ENCODE measurements at regions not wholly inside any gene's neighbourhood (a gene's known extent, or its start where the extent isn't known, plus 50 kb on each side); places are given as distances from the start of the nearest gene placed in this dataset.

DNA sequence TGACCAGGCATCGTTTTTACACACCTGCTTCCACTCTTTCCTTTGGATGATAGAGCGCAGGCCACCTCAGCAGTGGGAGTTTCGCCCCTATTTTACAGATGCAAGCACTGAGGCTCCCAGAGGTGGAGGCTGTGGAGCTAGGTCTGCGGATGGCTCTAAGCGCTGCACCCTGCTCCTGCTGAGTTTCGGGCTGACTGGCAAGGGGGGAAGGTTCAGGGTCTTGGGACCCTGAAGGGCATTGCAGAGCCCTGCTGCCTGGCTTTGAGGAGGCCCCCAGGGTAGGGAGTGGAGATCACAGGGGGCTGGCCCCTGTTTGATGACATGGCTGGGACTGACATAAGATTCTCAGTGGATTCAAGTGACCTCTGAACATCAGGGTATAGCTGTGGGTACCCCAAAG, 62.8 kb upstream of the NKX1-1 start:
- DNase-seq, result no peak
- peaks cover 42% of the 10 kb centered on the region for H3K27me3 ChIP-seq (ENCODE audit: control insufficient read depth, insufficient read depth, low read length)
- 86% methylated on average over 6 of the region's 6 CpGs for WGBS (ENCODE audit: insufficient coverage)

GRCh38 chr4:1467581-1468458, 61.6 kb upstream of the NKX1-1 start:
- H3K4me1 ChIP-seq (ENCODE audit: control insufficient read depth, insufficient read depth, low read length), result peaks cover 8% of the 10 kb centered on the region
- no peaks in the 10 kb centered on the region for H3K36me3 ChIP-seq (ENCODE audit: control insufficient read depth, insufficient read depth, low read length)
- H3K4me3 ChIP-seq (ENCODE audit: low read length), result no peak overlapping the region
- H3K27me3 ChIP-seq (ENCODE audit: control insufficient read depth, insufficient read depth, low read length), result peaks cover 46% of the 10 kb centered on the region
- no peak for DNase-seq
- WGBS (ENCODE audit: insufficient coverage), result 96% methylated on average over 6 of the region's 6 CpGs
- H3K27ac ChIP-seq (ENCODE audit: low read length), result no peak overlapping the region
- no peaks in the 10 kb centered on the region for H3K9me3 ChIP-seq (replicated peaks; ENCODE audit: control insufficient read depth, low read depth, low read length)

More for the DNA sequence above, 62.8 kb upstream of the NKX1-1 start:
- H3K9me3 ChIP-seq (replicated peaks; ENCODE audit: control insufficient read depth, low read depth, low read length), result no peaks in the 10 kb centered on the region
- no peaks in the 10 kb centered on the region for H3K36me3 ChIP-seq (ENCODE audit: control insufficient read depth, insufficient read depth, low read length)
- no peak overlapping the region for H3K27ac ChIP-seq (ENCODE audit: low read length)
- H3K4me1 ChIP-seq (ENCODE audit: control insufficient read depth, insufficient read depth, low read length), result no peaks in the 10 kb centered on the region
- H3K4me3 ChIP-seq (ENCODE audit: low read length), result no peak overlapping the region

DNA sequence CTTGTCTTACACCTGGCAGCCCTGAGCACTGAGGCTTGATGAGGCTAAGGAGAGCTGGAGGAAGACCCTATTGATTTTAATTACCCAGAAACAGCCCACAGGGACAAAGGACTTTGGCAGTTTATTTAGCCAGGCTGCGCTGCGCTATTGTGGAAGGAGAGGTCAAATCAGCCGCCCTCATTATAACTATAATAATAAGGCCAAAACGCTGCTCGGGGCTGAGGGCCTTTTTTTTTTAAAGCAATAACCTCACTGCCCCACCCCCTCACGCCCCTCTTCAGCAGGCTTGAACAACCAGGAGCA, 60.6 kb upstream of the NKX1-1 start:
- WGBS (ENCODE audit: insufficient coverage), result no CpG with 5 or more reads among the region's 6 CpGs
- no peak for DNase-seq
- peaks cover 47% of the 10 kb centered on the region for H3K27me3 ChIP-seq (ENCODE audit: control insufficient read depth, insufficient read depth, low read length)
- no peak overlapping the region for H3K27ac ChIP-seq (ENCODE audit: low read length)
- H3K4me1 ChIP-seq (ENCODE audit: control insufficient read depth, insufficient read depth, low read length), result peaks cover 12% of the 10 kb centered on the region
- no peaks in the 10 kb centered on the region for H3K9me3 ChIP-seq (replicated peaks; ENCODE audit: control insufficient read depth, low read depth, low read length)
- H3K4me3 ChIP-seq (ENCODE audit: low read length), result no peak overlapping the region
- no peaks in the 10 kb centered on the region for H3K36me3 ChIP-seq (ENCODE audit: control insufficient read depth, insufficient read depth, low read length)

DNA sequence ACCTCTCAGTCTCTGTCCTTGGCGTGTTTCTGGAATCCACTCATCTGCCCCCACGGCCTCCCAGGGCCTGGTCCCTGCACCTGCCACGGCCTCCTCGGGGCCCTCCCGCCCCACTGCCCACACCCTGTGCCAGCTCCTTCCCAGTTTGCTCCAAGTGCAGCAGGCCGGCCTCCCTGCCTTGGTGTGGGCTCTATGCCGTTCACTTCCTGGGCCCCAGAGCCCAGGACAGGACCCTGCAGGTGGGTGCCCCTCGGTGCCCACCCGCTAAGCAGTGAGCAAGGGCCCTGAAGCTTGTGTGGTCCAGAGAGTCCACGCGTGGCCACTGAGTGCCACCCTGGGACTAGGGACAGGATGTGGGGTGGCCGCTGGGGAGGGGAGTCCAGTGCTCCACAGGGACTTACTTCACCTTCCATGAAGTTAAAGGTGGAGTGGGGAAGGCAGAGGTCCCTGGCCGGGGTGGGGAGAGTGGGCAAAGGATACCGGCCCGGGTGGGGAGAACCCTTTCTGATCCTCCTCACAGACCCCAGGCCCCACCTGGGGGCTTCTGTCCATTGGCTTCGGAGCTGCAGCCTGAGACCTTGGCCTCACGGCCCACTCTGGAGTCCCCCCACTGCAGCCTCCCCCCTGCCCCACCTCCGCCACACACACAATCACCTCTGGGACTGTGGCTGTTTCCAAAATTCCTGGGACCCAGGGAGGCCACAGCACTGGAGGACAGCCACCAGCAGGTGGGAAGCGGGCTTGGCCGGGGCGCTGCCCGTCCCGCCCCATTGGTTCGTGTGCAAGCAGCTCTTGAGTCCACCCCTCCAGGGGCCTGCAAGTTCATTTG, 60.0 kb upstream of the NKX1-1 start:
- H3K9me3 ChIP-seq (replicated peaks; ENCODE audit: control insufficient read depth, low read depth, low read length), result no peaks in the 10 kb centered on the region
- H3K27me3 ChIP-seq (ENCODE audit: control insufficient read depth, insufficient read depth, low read length), result peaks cover 47% of the 10 kb centered on the region
- no peak overlapping the region for H3K4me3 ChIP-seq (ENCODE audit: low read length)
- no peak for DNase-seq
- H3K36me3 ChIP-seq (ENCODE audit: control insufficient read depth, insufficient read depth, low read length), result no peaks in the 10 kb centered on the region
- peaks cover 12% of the 10 kb centered on the region for H3K4me1 ChIP-seq (ENCODE audit: control insufficient read depth, insufficient read depth, low read length)
- H3K27ac ChIP-seq (ENCODE audit: low read length), result no peak overlapping the region
- WGBS (ENCODE audit: insufficient coverage), result 90% methylated on average over 20 of the region's 24 CpGs

GRCh38 chr4:1465173-1466033, 59.2 kb upstream of the NKX1-1 start:
- Histone ChIP-seq H3K27ac (ENCODE audit: low read length) (no peak overlapping the region), H3K27me3 (ENCODE audit: control insufficient read depth, insufficient read depth, low read length) (peaks cover 44% of the 10 kb centered on the region)

GRCh38 chr4:1464581-1465171, 58.4 kb upstream of the NKX1-1 start:
- WGBS (ENCODE audit: insufficient coverage), result 67% methylated on average over 8 of the region's 15 CpGs
- no peaks in the 10 kb centered on the region for H3K36me3 ChIP-seq (ENCODE audit: control insufficient read depth, insufficient read depth, low read length)
- peaks cover 12% of the 10 kb centered on the region for H3K4me1 ChIP-seq (ENCODE audit: control insufficient read depth, insufficient read depth, low read length)
- no peaks in the 10 kb centered on the region for H3K9me3 ChIP-seq (replicated peaks; ENCODE audit: control insufficient read depth, low read depth, low read length)
- H3K27me3 ChIP-seq (ENCODE audit: control insufficient read depth, insufficient read depth, low read length), result peaks cover 44% of the 10 kb centered on the region
- DNase-seq, result no peak
- no peak overlapping the region for H3K4me3 ChIP-seq (ENCODE audit: low read length)
- no peak overlapping the region for H3K27ac ChIP-seq (ENCODE audit: low read length)

More at GRCh38 chr4:1465173-1466033, 59.2 kb upstream of the NKX1-1 start:
- WGBS (ENCODE audit: insufficient coverage), result 66% methylated on average over 23 of the region's 24 CpGs
- Histone ChIP-seq H3K4me1 (ENCODE audit: control insufficient read depth, insufficient read depth, low read length) (peaks cover 12% of the 10 kb centered on the region), H3K9me3 (replicated peaks; ENCODE audit: control insufficient read depth, low read depth, low read length) (no peaks in the 10 kb centered on the region), H3K4me3 (ENCODE audit: low read length) (no peak overlapping the region), H3K36me3 (ENCODE audit: control insufficient read depth, insufficient read depth, low read length) (no peaks in the 10 kb centered on the region)
- no peak for DNase-seq

GRCh38 chr4:1463927-1464540, 57.8 kb upstream of the NKX1-1 start:
- WGBS (ENCODE audit: insufficient coverage), result 81% methylated on average over 14 of the region's 22 CpGs
- DNase-seq, result no peak
- H3K9me3 ChIP-seq (replicated peaks; ENCODE audit: control insufficient read depth, low read depth, low read length), result no peaks in the 10 kb centered on the region
- peaks cover 45% of the 10 kb centered on the region for H3K27me3 ChIP-seq (ENCODE audit: control insufficient read depth, insufficient read depth, low read length)
- no peak overlapping the region for H3K27ac ChIP-seq (ENCODE audit: low read length)
- H3K36me3 ChIP-seq (ENCODE audit: control insufficient read depth, insufficient read depth, low read length), result no peaks in the 10 kb centered on the region
- peaks cover 12% of the 10 kb centered on the region for H3K4me1 ChIP-seq (ENCODE audit: control insufficient read depth, insufficient read depth, low read length)
- no peak overlapping the region for H3K4me3 ChIP-seq (ENCODE audit: low read length)

DNA sequence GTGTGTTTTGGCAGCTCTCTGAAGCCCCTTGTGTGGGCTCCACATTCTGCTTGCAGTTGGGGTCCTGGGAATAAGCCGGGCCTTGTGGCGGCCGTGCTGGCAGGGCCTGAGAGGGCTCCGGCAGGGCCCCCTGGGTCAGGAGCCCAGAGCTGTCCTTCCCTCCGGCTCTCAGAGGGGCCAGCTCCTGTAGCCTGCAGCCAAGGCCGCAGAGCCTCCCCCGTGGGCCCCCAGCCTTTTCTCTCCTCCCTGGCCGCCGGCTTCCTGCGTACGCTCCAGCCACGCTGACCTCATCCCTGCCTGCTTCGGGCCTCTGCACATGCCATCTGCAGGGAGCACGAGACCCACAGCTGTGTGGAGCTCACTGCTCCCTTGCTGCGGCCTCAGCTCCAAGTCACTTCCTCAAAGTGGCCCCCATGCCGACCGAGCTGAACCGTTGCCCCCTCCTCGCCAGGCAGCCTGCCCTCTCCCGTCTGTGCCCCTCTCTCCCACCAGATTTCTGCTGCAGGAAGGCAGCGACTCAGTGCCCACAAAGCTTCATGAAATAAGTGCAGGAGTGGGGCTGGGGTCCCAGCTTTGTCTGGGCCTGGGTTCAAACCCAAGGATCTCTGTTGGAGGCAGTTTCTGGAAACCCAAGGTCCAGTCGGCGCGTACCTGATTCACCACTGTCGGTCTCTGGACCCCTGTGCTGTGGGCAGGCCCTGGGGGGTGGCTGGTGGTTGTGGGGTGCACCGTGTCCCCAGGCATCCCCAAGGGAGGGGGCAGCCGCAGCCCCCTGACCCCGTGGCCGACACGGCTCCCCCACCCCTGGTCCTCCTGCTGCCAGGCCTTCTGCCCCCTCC, 57.1 kb upstream of the NKX1-1 start:
- peak; percentile 80 for DNase-seq
- Histone ChIP-seq H3K27ac (ENCODE audit: low read length) (no peak overlapping the region), H3K36me3 (ENCODE audit: control insufficient read depth, insufficient read depth, low read length) (no peaks in the 10 kb centered on the region), H3K4me1 (ENCODE audit: control insufficient read depth, insufficient read depth, low read length) (peaks cover 12% of the 10 kb centered on the region), H3K4me3 (ENCODE audit: low read length) (no peak overlapping the region), H3K9me3 (replicated peaks; ENCODE audit: control insufficient read depth, low read depth, low read length) (no peaks in the 10 kb centered on the region), H3K27me3 (ENCODE audit: control insufficient read depth, insufficient read depth, low read length) (peaks cover 49% of the 10 kb centered on the region)
- WGBS (ENCODE audit: insufficient coverage), result 15% methylated on average over 21 of the region's 30 CpGs

DNA sequence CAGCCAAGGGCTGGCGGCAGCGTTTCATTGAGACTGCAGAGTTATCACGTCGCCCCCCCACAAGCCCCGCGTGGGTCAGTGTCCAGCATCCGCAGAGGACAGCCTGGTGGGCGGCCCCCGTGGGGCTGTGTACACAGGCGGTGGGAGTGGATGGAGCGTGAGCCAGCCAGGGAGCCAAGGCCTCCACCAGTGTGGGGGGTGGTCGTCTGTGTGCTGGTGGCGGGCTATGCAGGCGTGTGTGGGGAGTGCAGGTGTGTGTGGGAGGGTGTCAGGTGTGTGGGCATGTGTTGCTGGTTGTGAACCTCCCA, 56.5 kb upstream of the NKX1-1 start:
- H3K4me3 ChIP-seq (ENCODE audit: low read length), result no peak overlapping the region
- no peak for DNase-seq
- no peaks in the 10 kb centered on the region for H3K36me3 ChIP-seq (ENCODE audit: control insufficient read depth, insufficient read depth, low read length)
- H3K4me1 ChIP-seq (ENCODE audit: control insufficient read depth, insufficient read depth, low read length), result peaks cover 12% of the 10 kb centered on the region
- 36% methylated on average over 11 of the region's 14 CpGs for WGBS (ENCODE audit: insufficient coverage)
- H3K9me3 ChIP-seq (replicated peaks; ENCODE audit: control insufficient read depth, low read depth, low read length), result no peaks in the 10 kb centered on the region
- H3K27me3 ChIP-seq (ENCODE audit: control insufficient read depth, insufficient read depth, low read length), result peaks cover 52% of the 10 kb centered on the region
- H3K27ac ChIP-seq (ENCODE audit: low read length), result no peak overlapping the region
